GM21529 (cell line): ENCODE measurements at regions not wholly inside any gene's neighbourhood (a gene's known extent, or its start where the extent isn't known, plus 50 kb on each side); places are given as distances from the start of the nearest gene placed in this dataset.

ENCODE experiments used
- ATAC-seq: cut with Tn5 transposase; IDR thresholded peaks from one replicate; pipeline ENCODE4 v1.9.1; 2021; ENCODE audit not compliant: unreplicated experiment

- ATAC-seq = no peak
Measured at GRCh38 chr5:114665551-114665950, 303.7 kb downstream of the KCNN2 start.

DNA sequence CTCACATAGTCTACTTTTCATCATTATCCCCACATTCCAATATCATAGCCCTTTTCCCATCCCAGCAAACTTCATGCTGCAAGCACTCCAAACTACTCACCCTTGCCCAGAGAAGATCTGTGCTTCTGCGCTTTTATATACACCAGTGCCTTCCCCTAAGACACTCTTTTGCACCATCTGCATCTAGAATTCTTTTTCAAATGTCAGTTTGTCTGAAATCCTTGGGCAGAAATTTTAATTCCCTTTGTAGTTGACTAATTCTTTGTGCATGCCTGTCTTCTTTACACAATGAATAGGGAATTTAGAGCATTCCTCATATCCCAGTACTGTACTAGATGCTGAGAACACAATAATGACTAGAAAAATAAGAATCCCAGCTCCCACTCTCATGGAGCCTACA lies 298.9 kb downstream of the KCNN2 start:
- ATAC-seq = no peak

DNA sequence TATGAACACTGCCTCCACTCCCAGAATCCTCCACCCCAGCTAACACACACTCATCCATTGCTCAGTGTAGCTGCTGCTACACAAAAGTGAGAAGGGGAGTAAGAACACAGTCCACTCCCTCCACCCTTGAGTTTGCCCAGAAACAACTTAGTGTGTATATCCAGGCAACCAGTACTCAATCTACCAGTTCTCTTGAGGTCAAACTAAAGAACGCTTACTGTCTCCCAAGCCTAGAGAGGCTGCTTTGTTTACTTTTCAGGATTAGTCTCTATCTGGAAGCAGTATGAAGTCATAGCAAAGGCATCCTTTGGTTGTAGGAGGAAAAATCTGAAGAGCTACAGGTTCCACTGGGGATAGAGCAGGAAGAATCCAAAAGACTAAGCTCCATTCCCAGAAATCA lies 296.3 kb downstream of the KCNN2 start:
- ATAC-seq = no peak

- ATAC-seq = no peak
Measured at GRCh38 chr5:114657342-114658130, 295.7 kb downstream of the KCNN2 start.

DNA sequence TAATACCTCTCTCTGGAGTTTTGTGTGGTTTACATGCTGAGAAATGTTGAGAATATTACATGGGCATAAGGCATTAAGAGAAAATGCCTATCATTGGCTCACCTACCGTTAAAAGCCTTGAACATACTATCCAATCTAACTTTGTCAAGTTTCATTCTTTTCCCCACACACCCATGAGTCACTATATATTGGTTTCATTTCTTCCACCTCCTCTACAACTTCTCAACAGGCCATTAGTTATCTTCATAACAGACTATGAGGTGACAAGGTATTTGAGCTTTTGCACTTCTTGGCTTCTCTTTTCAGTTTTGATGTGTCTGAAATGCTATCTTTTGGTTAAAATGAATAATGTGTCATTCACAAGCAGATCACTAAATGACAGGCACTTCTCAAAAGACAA lies 288.0 kb downstream of the KCNN2 start:
- ATAC-seq = no peak

DNA sequence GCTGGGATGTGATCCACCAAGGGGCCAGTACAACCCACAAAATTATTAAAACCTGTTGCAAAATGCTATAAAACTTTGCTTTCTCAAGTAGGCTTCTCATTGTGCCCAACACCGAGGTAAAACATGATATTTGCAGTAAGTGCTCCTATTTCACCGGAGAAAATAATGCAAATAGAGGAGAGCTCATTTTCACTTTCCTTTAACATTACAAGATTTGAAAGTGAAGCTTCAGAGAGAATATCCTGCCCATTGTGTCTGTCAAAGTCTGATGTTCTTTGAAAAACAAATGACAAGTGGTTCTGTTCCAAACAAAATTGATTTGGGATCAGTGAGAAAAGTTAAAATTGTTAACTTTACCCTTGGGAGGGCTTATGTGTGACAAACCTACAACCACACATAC lies 287.1 kb downstream of the KCNN2 start:
- no peak for ATAC-seq

- ATAC-seq = no peak
Measured at GRCh38 chr5:114644576-114644975, 282.7 kb downstream of the KCNN2 start.

- ATAC-seq = no peak
Measured at GRCh38 chr5:114636271-114636670, 274.4 kb downstream of the KCNN2 start.

DNA sequence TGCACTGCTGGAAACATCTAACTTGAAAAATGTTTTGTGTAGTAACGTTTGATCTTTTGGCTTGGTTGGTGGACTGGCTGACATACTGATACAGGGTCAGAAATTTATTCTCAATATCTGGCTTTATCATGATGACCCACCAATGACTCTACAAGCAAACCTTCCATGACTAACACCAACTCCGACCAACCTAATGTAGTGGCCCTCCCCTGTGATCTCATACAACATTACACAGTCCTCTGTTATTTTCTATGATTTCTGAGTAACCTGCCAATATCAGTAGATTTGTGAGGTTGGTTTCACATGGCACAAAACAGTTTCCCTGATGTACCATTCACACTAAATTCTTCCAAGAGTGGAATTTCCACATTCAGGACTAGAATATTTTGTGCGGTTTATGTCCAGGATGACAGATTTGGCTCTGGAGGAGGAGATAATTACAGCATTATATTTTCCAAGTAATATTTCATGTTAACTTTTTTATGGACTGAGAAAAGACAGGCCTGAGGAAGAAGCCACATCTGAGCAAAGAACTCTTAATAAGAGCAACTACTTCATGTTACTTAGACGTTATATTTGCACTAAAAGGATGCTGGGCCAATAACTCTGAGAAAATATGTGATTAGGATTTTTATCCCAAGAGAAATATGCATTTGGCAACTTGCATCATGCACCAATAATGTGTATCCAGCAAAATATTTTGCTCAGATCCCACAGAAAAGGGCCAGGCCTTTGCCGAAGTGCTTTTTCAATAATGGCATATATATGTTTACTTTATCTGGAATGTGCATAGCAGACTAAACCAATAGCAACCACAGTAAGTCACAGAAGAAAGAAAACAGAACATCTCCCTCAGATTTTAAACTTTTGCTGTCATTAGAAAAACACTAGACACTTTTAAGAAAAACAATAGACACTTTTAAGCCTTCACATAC lies 273.4 kb downstream of the KCNN2 start:
- ATAC-seq = no peak

GRCh38 chr5:114634517-114634916 lies 272.6 kb downstream of the KCNN2 start:
- no peak for ATAC-seq

DNA sequence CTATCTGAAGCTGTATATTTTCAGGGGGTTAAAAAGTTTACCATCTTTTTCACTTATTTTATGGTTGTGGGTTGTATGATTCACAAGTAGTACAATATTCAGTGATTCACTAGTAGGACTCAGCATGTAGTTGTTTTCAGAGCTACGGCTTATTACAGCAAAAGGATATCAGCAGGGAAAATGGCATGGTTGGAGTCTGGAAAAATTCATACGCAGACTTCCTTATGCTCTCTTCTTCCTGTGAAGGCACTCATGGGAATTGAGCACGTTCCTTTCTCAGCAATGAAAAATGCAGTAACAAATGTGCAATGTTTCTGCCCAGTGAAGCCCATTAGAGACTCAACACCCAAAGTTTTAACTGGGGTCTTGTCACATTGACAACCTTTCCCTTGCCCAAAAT lies 250.5 kb downstream of the KCNN2 start:
- ATAC-seq = no peak

GRCh38 chr5:114581136-114581535 lies 219.3 kb downstream of the KCNN2 start:
- no peak for ATAC-seq

DNA sequence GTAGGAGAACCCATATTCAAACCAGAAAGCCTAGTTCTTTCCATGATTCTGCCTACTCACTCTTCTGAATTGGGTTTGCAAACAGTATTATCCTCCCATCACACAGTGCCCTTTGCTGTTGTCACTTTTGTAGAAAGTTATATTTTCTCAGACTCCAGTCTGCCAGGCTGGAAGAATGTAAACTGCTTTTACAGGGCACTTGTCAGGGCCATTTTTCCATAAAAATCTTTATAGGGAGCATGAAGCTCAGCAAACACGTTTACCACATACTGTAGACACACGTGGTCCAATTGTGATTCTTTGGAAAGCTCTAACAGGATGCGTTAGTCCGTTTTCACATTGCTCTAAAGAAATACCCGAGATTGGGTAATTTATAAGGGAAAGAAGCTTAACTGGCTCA lies 204.0 kb downstream of the KCNN2 start:
- no peak for ATAC-seq

- no peak for ATAC-seq
Measured at GRCh38 chr5:114565139-114565538, 203.3 kb downstream of the KCNN2 start.

DNA sequence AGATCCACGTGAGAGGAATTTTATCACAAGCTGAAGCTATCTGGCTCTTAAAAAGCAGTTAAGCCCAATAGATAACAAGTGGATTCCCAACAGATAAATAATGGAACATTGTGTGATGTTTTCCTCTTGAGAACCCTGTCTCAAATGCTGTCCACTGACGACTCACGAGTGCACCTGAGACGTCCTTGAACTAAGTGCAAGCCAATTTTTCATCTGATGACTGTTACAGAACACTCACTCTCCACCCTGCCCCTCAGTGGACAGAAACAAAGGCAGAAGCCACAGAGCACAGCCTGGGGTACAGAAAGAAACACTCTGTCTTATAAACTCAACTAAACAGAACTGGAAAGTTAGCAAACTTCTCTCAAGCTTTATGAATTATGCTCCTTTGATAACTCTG lies 199.5 kb downstream of the KCNN2 start:
- no peak for ATAC-seq
